AG10803 (cell line): ENCODE measurements at regions not wholly inside any gene's neighbourhood (a gene's known extent, or its start where the extent isn't known, plus 50 kb on each side); places are given as distances from the start of the nearest gene placed in this dataset.

Experiments
- DNase-seq: peaks from one replicate; pipeline ENCODE4 v3.0.0; 2010; ENCODE audit warnings: low read depth
- H3K4me3 ChIP-seq: 2 replicates; pipeline ENCODE4 v1.5.1; 2011; ENCODE audit warnings: mild to moderate bottlenecking, low read length, control low read depth
- TF ChIP-seq, protein P1 (sequence below): conservative IDR thresholded peaks from 2 replicates; pipeline ENCODE4 v1.5.1; 2011; ENCODE audit warnings: mild to moderate bottlenecking, low read length, control low read depth, inconsistent platforms

DNA sequence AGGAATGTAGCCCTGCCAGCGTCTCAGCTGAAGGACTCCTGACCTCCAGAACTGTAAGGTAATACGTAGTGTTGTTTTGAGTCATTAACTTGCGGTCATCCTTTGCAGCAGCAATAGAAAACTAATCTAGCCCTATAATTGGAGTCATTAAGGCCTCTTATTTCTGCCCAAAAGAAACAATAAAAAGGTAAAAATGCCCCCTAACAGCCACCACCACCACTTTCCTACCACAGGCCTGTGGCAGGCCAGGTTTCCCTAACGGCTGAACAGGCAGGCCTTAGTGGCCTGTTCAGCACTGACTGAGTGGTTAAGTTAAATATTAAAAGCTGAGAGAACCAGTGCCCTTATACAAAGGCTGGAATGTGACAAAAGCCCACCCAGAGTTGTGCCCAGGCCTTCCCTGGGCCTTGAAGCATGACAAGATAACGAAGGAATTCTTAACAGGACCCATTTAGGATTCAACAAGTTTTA, 286.5 kb upstream of the ERCC4 start:
- H3K4me3 ChIP-seq = no peak overlapping the region
- TF ChIP-seq, protein P1, sequence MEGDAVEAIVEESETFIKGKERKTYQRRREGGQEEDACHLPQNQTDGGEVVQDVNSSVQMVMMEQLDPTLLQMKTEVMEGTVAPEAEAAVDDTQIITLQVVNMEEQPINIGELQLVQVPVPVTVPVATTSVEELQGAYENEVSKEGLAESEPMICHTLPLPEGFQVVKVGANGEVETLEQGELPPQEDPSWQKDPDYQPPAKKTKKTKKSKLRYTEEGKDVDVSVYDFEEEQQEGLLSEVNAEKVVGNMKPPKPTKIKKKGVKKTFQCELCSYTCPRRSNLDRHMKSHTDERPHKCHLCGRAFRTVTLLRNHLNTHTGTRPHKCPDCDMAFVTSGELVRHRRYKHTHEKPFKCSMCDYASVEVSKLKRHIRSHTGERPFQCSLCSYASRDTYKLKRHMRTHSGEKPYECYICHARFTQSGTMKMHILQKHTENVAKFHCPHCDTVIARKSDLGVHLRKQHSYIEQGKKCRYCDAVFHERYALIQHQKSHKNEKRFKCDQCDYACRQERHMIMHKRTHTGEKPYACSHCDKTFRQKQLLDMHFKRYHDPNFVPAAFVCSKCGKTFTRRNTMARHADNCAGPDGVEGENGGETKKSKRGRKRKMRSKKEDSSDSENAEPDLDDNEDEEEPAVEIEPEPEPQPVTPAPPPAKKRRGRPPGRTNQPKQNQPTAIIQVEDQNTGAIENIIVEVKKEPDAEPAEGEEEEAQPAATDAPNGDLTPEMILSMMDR = no peak
- DNase-seq = no peak

DNA sequence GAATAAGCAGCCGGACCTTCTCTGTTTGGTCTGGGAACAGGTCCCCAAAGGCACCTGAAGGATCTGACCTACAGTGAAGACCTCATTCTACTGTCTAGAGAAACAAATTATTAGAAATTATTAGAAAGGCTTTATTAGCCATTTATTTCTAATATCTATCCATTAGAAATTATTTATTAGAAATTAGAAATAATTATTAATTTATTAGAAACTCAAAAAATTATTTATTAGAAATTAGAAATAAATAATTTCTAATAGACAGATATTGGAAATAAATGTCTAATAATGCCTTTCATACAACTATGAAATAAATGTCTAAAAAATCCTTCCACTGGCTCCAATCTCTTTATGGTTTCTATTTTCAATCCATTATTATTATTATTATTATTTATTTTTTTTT, 285.7 kb upstream of the ERCC4 start:
- TF ChIP-seq, protein P1 = no peak
- no peak overlapping the region for H3K4me3 ChIP-seq
- no peak for DNase-seq

- TF ChIP-seq, protein P1 = no peak
- DNase-seq = no peak
Measured at GRCh38 chr16:13634959-13635358, 285.0 kb upstream of the ERCC4 start.

GRCh38 chr16:13638218-13638617, 281.7 kb upstream of the ERCC4 start:
- TF ChIP-seq, protein P1 = no peak
- DNase-seq = no peak

More at GRCh38 chr16:13634959-13635358, 285.0 kb upstream of the ERCC4 start:
- H3K4me3 ChIP-seq = no peak overlapping the region

GRCh38 chr16:13643412-13643811, 276.5 kb upstream of the ERCC4 start:
- TF ChIP-seq, protein P1 = no peak
- DNase-seq = no peak
- H3K4me3 ChIP-seq = no peak overlapping the region

More at GRCh38 chr16:13638218-13638617, 281.7 kb upstream of the ERCC4 start:
- no peak overlapping the region for H3K4me3 ChIP-seq

DNA sequence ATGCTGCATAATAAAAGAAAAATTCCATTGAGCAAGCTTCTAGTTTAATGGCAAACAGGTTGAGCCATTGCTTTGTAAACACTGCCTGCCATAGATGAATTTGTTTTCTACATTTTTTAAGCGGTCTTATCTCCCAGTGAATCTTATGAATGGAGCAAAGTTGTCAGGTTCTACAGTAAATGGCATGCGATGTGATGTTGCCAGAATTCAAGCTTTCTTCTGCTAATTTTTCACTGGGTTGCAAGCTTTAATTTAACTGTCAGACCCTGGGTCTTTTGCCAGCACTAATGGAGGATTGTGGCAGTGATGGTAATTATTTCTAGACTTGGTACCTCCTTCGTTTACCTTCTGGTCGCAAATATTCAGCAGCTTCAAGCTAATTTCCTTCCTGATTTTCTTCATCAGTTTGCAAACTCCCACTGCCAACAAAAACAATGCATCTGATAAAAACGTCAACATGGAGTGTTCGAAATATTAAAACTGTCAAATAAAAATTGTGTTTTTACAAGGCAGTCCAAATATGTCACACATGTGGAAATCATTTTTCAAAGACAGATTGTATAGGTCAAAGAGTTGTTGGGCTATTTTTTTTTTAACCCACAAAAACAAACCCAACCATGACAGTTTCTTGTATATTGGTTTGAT, 274.2 kb upstream of the ERCC4 start:
- TF ChIP-seq, protein P1 = no peak
- no peak for DNase-seq
- H3K4me3 ChIP-seq = no peak overlapping the region

GRCh38 chr16:13660807-13661206, 259.1 kb upstream of the ERCC4 start:
- H3K4me3 ChIP-seq = no peak overlapping the region
- DNase-seq = no peak
- TF ChIP-seq, protein P1 = no peak
